ENCODE measurements at regions not wholly inside any gene's neighbourhood (a gene's known extent, or its start where the extent isn't known, plus 50 kb on each side); places are given as distances from the start of the nearest gene placed in this dataset.
"Not testable (repeated sequence)": the region's sequence is repeated elsewhere in the genome, so short reads cannot be mapped to it uniquely, and the experiment has no call there.

DNA sequence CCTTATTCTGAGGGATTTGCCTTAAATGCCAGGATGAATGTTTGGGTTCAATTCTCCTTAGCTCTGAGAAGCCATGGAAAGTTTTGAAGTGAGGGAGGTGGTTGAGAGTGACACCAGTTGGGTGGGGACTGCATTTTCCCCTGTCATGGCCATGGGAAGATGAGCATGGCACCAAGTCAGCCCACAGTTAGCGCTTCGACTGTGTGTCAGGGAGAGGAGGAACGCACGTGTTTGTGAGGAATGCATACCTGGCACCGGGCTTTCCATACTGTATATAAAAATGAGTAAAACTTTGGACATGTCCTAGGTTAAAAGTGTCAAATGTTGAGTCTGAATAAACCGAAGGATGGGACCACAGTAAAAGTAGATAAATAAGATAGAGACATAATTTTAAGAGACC is 187.5 kb upstream of the KL start:
- DNase-seq (ENCODE audit: low read depth, low spot score), result no peak

DNA sequence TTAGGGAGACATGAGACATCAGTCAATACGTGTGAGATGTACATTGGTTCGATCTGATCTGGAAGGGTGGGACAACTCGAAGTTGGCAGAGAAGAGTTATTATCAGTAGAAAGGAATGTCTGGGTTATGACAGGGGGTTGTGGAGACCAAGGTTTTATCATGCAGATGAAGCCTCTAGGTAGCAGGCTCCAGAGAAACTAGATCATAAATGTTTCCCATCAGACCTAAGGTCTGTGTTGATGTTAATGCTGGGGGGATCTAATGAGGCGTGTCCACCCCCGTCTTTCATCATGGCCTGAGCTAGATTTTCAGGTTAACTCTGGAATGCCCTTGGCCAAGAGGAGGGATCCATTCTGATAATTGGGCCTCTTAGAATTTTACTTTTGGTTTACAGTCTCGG is 187.0 kb upstream of the KL start:
- DNase-seq (ENCODE audit: low read depth, low spot score), result no peak

DNA sequence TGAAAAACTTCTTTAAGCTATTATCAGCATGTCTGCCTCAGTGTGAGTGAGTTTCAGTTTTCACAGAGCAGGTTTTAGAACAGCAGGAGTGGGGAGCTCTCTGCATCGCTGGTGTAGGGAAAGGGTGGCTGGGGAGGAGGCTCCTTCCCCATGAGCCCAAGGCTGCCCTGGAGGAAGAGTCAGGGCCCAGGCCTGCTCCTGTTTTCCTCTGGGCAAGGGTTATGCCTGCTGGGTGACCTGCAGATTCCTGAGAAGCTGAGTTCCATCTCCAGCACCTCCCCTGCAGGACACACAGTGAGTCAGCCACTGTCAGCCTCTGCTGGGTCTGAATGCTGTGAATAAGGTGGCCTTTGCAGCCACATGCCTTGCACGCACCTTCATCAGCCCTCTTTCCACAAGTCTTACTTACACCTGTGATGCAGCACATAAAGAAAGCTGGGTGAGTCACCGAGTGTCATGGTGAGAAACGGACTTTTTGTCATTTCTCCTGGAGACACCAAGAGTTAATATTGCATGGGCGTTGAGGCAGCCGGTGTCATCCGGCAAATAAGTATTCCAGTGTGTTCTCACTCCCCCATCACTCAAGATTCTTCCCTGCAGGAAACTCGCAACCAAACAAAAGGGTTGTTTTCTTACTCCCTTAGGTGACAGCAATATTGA is 186.4 kb upstream of the KL start:
- DNase-seq (ENCODE audit: low read depth, low spot score), result no peak

DNA sequence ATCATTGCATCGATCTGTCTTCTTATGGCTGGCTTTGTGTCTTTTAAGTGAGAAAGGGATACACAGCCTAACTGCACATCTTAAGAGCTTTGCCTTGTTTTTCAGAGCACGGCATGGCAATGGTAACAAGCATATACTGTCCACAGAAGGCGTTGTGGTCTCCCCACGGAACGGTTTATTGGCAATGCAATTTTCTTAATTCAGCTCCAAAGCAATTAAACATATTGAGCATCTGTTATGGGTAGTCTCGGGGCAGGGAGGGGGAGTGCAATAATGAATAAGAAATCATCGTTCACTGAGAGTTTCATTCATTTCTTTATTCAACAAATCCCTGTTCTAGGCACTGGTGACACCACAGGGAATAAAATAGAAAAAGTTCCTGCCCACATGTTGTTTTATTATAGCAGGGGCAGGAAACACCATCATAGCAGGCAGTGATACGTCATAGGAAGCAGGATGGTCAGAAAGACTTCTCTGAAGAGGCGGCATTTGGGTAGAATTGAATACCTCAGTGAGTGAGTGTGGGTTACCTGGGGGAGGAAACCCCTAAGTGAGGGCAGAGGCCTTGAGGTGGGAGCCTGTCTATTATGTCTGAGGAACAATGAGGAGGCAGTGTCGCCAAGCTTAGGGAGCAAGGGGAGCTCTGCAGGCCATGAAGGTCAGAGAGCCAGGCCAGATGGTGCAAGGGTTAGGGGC is 185.7 kb upstream of the KL start:
- no peak for DNase-seq (ENCODE audit: low read depth, low spot score)

DNA sequence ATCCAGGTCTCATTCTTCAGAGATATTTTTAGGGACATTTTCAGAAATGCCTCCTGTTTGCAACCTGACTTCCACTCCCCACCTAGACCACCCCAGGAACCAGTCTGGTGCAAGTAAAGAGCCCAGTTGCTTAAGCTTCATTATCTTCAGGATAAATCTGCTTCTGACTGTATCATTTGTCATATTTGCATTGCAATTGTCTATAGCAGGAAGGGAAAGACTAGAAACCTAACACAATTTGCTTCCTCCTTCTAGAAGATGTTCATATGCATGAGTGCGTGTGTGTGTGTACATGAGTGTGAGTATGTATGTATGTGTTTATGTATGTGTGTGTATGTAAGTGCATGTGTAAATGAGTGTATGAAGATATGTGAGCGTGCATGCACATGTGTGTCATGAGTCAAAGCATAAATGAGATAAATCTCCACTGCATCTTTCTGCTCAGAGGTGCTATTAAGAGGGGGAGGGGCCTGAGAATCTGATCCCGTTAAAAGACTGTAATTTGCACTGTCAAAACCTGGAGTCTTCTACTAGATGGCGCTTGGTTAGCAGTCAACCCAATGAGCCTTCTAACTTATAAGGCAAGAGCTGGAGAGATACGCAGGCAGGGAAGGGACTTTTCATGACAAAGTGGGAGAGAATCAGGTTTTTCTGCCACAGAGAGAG is 178.8 kb upstream of the KL start:
- no peak for DNase-seq (ENCODE audit: low read depth, low spot score)

DNA sequence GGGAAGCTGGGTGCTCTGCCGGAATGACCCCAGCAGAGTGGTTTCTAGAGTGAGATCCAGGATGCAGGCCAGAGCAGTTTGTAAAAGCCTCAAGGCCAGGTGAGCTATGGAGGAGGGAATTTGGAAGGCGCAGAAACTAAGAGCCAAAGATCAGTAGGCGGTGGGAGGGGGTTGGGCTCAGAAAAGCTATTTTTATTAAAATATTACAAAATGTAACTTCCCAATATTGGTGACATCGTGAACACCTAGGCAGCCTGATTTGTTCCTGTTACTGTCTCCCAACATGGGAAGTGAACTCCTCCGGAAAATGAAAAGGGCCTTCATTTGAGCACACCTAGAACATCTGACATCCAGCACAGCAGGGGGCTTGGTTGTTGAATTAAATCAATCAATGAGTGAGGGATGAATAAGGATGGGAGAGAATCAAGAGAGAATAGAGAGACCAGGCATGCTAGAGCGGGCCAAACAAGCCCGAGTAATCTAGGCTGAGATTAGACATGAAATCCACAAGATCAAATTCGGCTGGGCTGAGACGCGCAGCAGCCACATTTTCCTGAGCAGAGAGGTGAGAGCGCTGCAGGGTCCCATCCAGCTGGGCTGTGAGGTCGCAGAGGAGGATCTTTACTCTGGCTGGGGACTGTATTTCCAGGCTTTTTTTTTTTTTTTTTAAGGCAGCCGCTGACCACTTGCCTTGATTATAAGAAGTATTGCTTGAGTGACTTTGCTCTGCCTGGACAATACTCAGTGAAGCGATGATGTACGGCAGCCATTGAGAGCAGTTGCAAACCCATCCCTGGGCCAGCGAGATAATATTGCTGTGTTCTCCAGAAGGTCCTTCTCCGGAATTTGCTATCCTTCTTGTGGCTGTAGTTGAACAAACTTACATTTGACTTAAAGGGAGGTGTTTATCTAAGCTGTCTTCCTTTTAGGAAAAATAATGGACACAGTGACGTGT is 178.0 kb upstream of the KL start:
- DNase-seq (ENCODE audit: low read depth, low spot score), result no peak

DNA sequence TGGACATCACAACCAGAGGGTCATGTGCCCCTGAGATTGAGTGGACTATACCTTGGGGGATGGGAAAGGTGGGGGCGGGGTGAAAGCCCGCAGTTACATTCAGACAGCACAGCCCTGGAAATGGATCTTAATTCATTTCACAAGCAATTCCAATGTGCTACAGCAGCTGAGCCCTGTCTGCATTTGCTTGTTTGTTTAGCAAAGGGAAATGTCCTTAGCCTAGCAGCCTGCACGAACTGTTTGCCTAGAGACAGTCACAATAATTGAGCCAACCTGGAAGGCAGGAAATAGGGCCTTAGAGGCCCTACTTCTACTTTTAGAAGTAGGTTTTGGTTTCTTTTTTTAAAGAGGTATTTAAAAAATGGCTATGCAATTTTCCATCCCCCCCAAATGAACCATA is 177.3 kb upstream of the KL start:
- peak; percentile 15 for DNase-seq (ENCODE audit: low read depth, low spot score)

DNA sequence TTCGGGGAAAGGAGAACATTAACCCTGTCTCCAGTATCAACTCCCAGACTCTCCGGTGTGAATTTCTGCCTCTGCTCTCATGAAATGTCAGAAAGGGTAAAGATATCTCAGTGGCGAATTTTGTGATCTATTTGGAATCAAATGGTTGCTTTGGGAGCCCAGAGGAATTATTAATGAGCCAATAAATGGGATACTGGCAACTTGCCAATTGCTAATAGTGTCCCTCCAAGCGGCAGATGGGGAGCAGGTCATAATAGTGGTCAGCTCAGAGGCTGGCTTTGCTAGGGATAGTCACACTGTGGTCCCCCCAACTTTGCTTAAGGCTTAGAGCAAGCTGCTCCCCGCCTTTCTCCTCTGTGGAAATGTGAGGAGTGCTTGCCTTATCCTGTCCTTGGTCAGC is 176.1 kb upstream of the KL start:
- no peak for DNase-seq (ENCODE audit: low read depth, low spot score)

DNA sequence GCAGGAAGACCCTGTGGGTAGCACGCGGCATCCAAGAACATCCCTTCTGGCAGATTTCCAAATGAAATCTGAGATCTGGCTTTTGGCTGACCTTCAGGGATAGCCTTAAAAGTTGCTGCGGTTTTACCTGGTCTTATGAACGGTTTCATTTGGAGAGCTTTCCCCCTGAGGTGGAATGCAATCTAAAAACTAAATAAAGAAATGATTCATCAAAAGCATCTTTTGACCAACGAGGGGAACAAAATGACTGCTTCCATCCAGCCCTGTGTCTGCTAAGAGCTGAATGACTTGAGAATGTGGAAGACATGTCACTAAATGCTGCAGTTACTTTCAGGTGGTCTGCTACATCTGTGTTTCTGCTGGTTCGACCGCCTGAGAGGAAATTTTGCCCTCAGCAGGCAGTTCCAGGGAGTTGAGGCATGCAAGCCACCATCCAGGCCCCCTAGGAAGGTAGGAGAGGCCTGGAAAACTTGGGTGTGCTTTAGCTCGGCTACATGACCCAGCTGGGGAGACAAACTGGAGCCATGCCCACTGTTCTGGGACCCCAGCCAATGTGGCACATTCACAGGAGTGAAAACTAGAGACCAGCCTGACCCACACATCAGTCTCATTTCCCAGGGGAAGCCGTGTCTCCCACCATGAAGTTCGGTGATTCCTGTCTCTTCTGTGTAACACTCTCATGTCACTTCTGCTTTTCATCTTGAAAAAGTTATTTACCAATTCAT is 175.1 kb upstream of the KL start:
- DNase-seq (ENCODE audit: low read depth, low spot score), result no peak

DNA sequence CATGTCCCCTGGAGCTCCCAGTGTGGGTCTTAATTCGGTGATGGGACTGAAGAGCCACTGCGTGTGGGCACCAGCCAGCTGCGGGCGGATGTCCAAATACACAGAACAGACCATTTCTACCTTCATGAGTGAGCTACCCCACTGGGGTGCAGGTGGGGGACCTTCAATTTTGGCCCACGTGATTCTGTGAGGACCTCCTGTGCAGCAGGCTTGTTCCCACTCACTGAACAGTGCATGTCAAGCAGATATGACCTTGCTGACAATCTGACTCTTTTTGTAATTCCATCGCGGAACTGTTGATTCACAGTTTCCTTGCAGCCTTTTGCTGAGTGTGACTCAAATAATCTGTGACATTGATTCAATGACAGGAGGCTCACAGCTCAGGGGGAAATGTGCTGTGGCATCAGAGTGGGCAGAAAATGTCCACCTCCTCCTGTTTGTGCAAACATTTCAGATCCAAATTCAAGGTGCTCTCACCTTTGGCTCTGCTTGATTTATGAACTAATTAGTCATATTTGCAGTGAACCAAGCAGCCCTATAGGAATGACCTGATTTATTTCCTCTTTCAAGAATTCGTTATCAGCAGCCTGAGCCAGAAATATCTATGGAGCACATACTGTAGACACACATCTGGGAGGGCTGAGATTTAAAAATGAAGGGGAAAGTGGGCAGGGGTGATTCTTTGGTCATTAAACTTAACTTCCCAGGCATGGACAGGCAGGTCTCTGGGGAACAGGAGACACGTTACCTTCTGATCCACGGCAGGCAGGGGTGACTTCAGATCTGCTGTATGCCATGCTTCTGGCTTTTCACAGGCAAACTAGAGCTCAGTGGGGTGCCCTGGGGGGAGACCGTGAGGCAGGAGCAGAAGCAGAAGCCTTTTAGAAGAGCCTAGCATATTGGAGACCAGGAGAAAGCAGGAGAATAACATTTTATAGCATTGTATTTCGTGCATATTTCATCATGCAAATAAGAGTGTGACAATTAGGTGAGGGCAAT is 170.0 kb upstream of the KL start:
- no peak for DNase-seq (ENCODE audit: low read depth, low spot score)

DNA sequence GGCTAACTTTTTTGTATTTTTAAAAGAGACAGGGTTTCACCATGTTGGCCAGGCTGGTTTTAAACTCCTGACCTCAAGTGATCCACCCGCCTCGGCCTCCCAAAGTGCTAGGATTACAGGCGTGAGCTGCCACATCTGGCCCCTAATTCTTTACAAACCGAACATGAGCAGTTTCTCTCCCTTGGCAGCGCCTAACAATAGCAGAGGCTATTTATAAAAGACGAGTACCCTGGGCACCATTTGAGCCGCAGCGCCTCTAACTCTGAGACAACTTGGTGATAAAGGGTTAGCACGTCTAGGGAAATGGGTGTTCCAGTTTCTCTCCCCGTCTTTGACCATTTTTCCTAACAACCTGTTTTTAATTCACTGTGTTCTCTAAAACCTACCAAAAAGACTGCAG is 168.2 kb upstream of the KL start:
- not testable (repeated sequence) for DNase-seq (ENCODE audit: low read depth, low spot score)

DNA sequence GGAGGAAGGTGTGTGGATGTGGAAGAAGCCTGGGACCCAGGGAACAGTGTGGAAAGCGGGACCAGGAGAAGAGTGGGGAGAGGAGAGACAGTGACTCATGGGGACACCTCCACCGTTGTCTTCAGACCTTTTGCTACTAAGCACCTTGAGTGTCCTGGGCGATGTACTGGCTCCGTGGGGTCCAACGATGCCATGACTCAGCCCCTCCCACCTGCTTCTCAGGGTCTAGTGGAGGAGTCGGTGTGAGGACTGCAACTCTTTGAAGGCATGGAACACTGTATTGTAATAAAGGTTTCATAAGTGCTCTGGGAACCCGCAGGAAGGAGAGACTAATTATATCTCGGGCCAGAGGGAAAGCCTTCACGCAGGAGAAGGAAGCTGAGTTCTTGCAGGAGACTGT is 166.9 kb upstream of the KL start:
- no peak for DNase-seq (ENCODE audit: low read depth, low spot score)

DNA sequence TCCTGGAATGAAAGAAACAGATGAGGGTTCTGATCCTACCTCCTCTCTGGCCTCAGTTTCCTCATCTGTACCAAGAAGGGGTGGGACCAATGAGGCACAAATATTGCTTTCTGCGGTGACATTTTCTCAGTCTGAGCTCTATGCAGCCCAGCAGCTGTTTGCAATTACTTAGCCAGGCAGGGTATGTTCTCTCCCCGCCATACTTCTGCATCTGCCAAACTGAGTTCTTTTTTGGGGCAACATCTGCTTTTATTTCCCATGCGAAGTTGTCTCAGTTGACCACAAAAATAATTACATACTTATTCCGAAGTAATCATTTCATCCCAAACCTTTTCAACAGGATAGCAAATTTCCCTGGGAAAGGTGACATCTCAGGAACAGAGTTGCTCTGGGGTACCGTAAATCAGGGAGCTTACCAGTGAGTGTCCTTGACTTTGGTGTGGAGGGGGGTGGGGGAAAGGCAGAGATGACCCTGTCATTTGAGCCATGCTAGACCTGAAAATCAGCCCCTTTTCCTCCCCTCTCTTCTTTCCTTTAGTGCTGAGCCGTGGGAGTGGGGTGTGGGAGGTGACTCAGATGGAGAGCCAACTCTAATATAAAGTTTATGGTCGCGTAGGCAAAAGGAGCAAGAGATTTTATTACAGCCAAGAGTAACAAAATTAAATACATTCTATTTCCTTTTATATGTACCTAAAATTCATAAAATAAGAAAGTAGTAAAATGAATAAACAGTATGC is 165.7 kb upstream of the KL start:
- DNase-seq (ENCODE audit: low read depth, low spot score), result no peak

DNA sequence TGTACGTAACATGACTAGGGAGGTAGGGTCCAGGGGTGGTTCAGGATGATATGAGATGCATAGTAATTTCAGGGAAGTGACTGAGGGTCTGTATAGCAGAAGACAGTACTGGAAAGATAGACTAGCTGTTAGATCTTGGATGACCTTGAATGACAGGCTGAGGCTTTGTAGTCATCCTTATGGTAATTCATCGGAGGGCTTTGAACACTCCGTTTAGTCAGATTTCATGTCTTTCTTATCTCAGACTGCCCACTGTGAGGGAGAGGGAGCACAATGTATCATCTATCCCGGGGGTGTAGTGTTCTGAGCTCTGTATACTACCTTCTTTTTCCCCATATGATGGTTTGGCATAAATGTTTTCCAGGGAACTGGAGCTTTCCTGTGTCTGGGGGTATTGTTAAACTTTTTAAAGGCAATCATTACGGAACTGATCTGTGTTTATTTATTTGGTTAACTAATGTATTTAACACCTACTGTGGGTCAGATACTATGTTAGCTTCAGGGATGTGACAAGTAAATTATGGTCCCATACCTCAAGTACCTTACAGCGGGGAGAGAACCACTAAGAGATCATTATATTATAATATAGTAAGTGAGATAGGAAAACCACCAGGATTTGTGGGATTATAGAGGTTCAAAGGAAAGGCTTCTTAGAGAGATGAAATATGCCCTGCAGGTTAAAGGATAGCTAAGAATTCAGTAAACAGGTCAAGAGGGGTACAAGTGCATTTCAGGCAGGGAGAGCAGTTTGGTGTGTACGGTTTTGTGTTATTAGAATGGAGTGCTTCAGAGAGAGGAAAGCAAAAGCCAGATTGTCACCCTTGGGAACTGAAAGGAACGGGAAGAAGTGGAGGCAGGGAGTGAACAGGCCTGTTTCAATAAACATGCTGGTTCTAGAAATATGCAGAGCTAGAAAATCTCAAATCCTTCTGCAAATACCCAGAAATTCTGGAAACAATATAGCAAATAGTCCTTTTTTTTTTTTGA is 164.8 kb upstream of the KL start:
- DNase-seq (ENCODE audit: low read depth, low spot score), result no peak

DNA sequence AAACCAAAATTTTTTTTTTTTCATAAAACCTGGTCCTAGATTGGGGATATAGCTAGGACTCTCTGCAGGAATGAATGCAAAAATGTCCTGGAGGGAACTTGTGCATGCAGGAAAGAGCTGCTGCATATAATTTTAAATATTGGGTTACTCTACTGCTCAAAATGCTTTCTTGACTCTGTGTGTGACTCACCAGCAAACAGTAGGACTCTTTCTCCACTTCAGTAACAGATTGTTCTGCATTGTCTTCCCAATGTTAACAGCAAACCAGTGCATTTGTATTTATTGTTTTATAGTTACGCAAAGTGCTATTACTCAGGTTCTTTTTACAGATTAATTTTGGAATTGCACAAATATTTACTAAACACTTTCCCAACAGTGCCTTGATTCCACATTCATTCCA is 163.7 kb upstream of the KL start:
- no peak for DNase-seq (ENCODE audit: low read depth, low spot score)

DNA sequence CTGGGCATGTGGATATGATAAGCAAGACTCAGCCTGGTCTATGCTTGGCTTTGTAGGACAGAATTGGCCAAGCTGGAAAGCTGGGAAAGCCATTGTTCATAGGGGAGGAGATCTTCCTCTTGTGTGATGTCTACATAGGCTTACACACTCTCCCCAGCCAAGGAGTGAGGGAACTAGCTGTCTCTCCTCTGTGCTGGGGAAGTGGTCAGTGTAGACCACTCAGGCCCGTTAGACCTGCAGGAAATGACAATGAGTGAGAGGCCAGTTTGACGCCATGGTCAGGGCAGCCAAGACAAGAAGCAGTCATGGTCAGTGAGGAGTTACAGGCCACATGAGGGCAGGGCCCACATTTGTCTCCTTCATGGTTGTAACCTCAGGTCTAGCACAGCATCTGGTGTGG is 159.1 kb upstream of the KL start:
- DNase-seq (ENCODE audit: low read depth, low spot score), result no peak

DNA sequence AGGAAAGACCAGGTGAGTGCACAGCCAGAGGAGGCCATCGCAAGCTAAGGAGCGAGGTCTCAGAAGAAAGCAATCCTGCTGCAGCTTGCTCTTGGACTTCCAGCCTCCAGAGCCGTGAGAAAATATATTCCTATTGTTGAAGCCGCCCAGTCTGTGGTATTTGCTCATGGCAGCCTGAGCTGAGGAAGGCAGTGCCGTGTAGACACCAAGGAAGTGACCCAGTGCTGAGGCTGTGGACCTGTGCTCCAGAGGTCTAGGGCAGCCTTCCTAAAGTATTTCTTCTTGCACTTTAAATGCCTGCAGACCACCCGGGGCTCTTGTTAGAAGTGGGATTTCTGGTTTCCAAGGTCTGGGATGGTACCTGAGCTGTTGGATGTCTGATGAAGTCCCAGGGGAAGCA is 158.5 kb upstream of the KL start:
- no peak for DNase-seq (ENCODE audit: low read depth, low spot score)

DNA sequence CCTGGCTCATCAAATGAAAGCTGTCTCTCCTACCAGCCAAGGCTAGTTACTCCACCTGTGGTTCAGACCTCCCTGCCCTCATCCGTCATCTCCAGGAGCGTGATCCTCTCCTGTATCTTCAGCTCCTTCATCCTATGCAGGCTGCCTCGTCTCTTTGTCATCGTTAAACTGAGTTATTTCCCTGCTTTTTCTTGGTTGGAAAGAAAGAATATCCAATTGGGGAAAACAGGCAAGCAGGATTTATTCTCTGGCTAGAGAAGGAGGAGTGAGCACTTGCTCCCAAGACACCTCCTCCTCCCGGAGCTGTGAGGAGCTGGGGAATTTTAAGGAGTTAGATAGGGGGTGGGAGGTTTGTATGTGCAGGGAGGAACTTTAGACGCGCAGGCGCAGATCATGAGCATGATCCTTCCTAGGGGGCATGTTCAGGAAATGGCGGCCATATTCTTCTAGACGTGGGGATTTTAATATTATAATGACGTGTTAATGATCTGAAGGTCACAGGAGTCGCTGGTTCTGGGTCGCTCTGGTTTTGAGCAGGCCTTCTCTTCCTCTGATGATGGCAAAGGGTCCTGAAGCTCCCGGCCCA is 156.4 kb upstream of the KL start:
- DNase-seq (ENCODE audit: low read depth, low spot score), result no peak

Measured in smooth muscle cell of the brain vasculature (primary cell).